Endothelial cell of umbilical vein (primary cell): ENCODE measurements at regions not wholly inside any gene's neighbourhood (a gene's known extent, or its start where the extent isn't known, plus 50 kb on each side); places are given as distances from the start of the nearest gene placed in this dataset.

ENCODE experiments used
- BruUV-seq: library from RNA; stranded (reverse); fragments of 400-500 nt; replicated peaks from 2 replicates; lab custom pipeline; 2021; lab: Mats Ljungman, UMichigan
- CTCF ChIA-PET: fragments of 300-600, 350-600 bp; sonication (Branson Sonifier 250); formaldehyde crosslinking; loops from one replicate; lab custom pipeline; 2021; ENCODE audit warnings: antibody characterized with exemption, inconsistent platforms; lab: Charles Lee
- POLR2A ChIA-PET: fragments of 300-600, 350-600 bp; sonication (Branson Sonifier 250); formaldehyde crosslinking; loops from one replicate; lab custom pipeline; 2021; ENCODE audit warnings: antibody characterized with exemption, inconsistent platforms; lab: Charles Lee
- DNase-seq: peaks from one replicate; pipeline ENCODE4 v3.0.0-alpha.2; 2011; ENCODE audit warnings: low read depth, low spot score
- FAIRE-seq: peaks from 2 replicates; lab custom pipeline; 2011; peaks lifted over from hg19 to GRCh38; lab: Jason Lieb, UNC
- H2AFZ ChIP-seq: 2 replicates; pipeline ENCODE4 v1.6.0; 2012; ENCODE audit warnings: low read depth, low read length, control low read depth, inconsistent platforms
- H3K27ac ChIP-seq: 2 replicates; pipeline ENCODE4 v1.5.1; 2011; ENCODE audit warnings: low read depth, mild to moderate bottlenecking, control low read depth, low read length, moderate library complexity; ENCODE audit not compliant: insufficient read depth
- H3K27me3 ChIP-seq, 2 experiments: 2 replicates each; pipeline versions ENCODE4 v1.6.0 to v1.6.1; 2011; ENCODE audit warnings: low read length in 2 of 2, mixed read lengths in 1 of 2; ENCODE audit not compliant: control insufficient read depth in 2 of 2, insufficient read depth in 2 of 2
- H3K36me3 ChIP-seq, 2 experiments: 2 replicates in 1 of 2; 3 replicates in 1 of 2; pipeline ENCODE4 v1.5.1; 2011; ENCODE audit warnings: low read length in 2 of 2, mild to moderate bottlenecking in 1 of 2, moderate library complexity in 1 of 2; ENCODE audit not compliant: control insufficient read depth in 2 of 2, insufficient read depth in 2 of 2; ENCODE audit errors: extremely low read depth in 1 of 2
- H3K4me1 ChIP-seq: 3 replicates; pipeline ENCODE4 v1.5.1; 2011; ENCODE audit warnings: mild to moderate bottlenecking, low read length; ENCODE audit not compliant: control insufficient read depth, insufficient read depth; ENCODE audit errors: extremely low read depth
- H3K4me2 ChIP-seq: 2 replicates; pipeline ENCODE4 v1.6.1; 2011; ENCODE audit warnings: low read length, control low read depth, mixed read lengths; ENCODE audit not compliant: insufficient read depth
- H3K4me3 ChIP-seq, 3 experiments: fragments of 200-600 bp in 1 of 3; sonication (generic), shearing (Covaris generic) in 1 of 3; replicated peaks in 1 of 3; 2 replicates each; pipeline ENCODE4 v1.5.1; 2011 to 2016; ENCODE audit warnings: control low read depth in 3 of 3, low read length in 3 of 3, mild to moderate bottlenecking in 2 of 3, inconsistent platforms in 1 of 3, low read depth in 1 of 3, moderate library complexity in 1 of 3; ENCODE audit not compliant: insufficient read depth in 1 of 3
- H3K79me2 ChIP-seq: 2 replicates; pipeline ENCODE4 v1.6.0; 2012; ENCODE audit warnings: low read length, inconsistent platforms; ENCODE audit not compliant: control insufficient read depth, insufficient read depth
- H3K9ac ChIP-seq: replicated peaks from 2 replicates; pipeline ENCODE3; 2011; ENCODE audit warnings: low read length, control low read depth; ENCODE audit not compliant: insufficient read depth; ENCODE audit errors: extremely low read depth
- H3K9me1 ChIP-seq: replicated peaks from 3 replicates; pipeline ENCODE4 v1.6.0; 2011; ENCODE audit warnings: mild to moderate bottlenecking, low read length; ENCODE audit not compliant: control insufficient read depth, insufficient read depth; ENCODE audit errors: extremely low read depth
- H3K9me3 ChIP-seq: replicated peaks from 2 replicates; pipeline ENCODE4 v1.5.1; 2012; ENCODE audit warnings: low read length, inconsistent platforms; ENCODE audit not compliant: control insufficient read depth, insufficient read depth
- H4K20me1 ChIP-seq: replicated peaks from 2 replicates; pipeline ENCODE3; 2011; ENCODE audit warnings: mild to moderate bottlenecking, low read length; ENCODE audit not compliant: control insufficient read depth, insufficient read depth; ENCODE audit errors: extremely low read depth
- CTCF ChIP-seq, 2 donors: IDR thresholded peaks; 1 replicate in 1 of 2; 2 replicates in 1 of 2; pipeline ENCODE4 v1.5.1; 2011; ENCODE audit warnings: low read length in 2 of 2, mild to moderate bottlenecking in 2 of 2, moderate library complexity in 2 of 2, control low read depth in 1 of 2, inconsistent platforms in 1 of 2, low read depth in 1 of 2; ENCODE audit not compliant: insufficient read depth in 1 of 2; ENCODE audit errors: extremely low read depth in 1 of 2
- EZH2 ChIP-seq: IDR thresholded peaks from 2 replicates; pipeline ENCODE4 v1.6.1; 2012; ENCODE audit warnings: borderline replicate concordance, low read depth, mild to moderate bottlenecking, moderate library complexity, low read length, inconsistent platforms; ENCODE audit not compliant: severe bottlenecking
- GATA2 ChIP-seq: IDR thresholded peaks from 2 replicates; pipeline ENCODE4 v1.7.0; 2011; ENCODE audit warnings: low read depth, mild to moderate bottlenecking, moderate library complexity, mixed read lengths, low read length; ENCODE audit not compliant: insufficient read length, insufficient read depth
- MYC ChIP-seq: IDR thresholded peaks from one replicate; pipeline ENCODE4 v1.6.1; 2011; ENCODE audit warnings: mild to moderate bottlenecking, low read depth, low read length
- POLR2A ChIP-seq: IDR thresholded peaks from 2 replicates; pipeline ENCODE4 v1.6.1; 2012; ENCODE audit warnings: low read depth, mild to moderate bottlenecking, control low read depth, low read length
- dilution Hi-C: fragments of 300-500 bp; cut with MboI; formaldehyde crosslinking; loops from one replicate; pipeline ENCODE4 v1.15.0; 2019; ENCODE audit warnings: low sequenced_read_pairs; ENCODE audit not compliant: extremely low pct_ligation_motif_present
- intact Hi-C: fragments of 100-400 bp; cut with micrococcal nuclease; formaldehyde crosslinking; loops from one replicate; pipeline ENCODE4 v1.10.0; 2022

DNA sequence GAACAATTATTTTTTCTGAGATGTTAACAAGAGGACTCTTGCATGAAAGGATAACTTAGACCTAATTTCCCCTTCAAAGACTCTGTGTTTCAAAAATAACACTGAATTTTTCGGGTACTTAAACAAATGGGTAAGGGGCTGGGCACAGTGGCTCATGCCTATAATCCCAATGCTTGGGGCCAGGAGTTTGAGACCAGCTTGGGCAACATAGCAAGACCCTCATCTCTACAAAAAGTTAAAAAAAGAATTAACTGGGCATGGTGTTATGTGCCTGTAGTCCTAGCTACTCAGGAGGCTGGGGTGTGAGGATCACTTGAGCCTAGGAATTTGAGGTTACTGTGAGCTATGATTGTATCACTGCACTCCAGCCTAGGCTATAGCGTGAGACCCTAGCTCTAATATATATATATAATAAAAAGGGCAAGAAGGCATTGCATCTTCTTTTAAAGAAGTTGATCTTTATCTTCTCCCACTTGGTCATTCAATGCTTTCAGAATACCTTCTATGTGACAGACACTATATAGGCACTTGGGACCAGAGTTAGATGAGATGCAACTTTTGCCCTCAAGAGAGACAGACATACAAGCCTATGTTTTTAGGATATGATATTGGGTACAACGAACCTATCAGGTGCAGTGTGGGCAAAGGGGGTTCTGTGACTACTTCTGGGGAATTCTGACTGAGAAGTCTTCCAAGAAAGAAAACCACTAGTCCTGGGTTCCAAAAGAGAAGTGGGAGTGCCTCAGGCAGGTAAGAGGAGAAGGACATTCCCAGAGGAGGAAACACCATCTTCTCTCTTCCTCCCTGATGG lies 120.0 kb downstream of the MYCN start:
- H3K79me2 ChIP-seq, result no peaks in the 10 kb centered on the region
- H3K9me3 ChIP-seq, result no peaks in the 10 kb centered on the region
- no peak for TF ChIP-seq CTCF (IDR thresholded peaks at IDR 0.05; ENCODE audit: extremely low read depth in 1 of 2, insufficient read depth in 1 of 2, low read depth in 1 of 2, low read length in 2 of 2)
- H3K4me1 ChIP-seq, result no peaks in the 10 kb centered on the region
- dilution Hi-C loops, result no loop called here
- H3K4me3 ChIP-seq, result no peak overlapping the region
- H3K27ac ChIP-seq, result no peak overlapping the region
- FAIRE-seq, result no peak
- H3K36me3 ChIP-seq, result no peaks in the 10 kb centered on the region
- H3K9me1 ChIP-seq, result no peaks in the 10 kb centered on the region
- H3K27me3 ChIP-seq, result no peaks in the 10 kb centered on the region
- CTCF ChIA-PET, result no interaction called here
- no peak overlapping the region for H2AFZ ChIP-seq
- POLR2A ChIA-PET, result no interaction called here
- no peak overlapping the region for H3K9ac ChIP-seq
- H4K20me1 ChIP-seq, result no peaks in the 10 kb centered on the region
- H3K4me2 ChIP-seq, result no peak overlapping the region
- BruUV-seq, result no TSS peak
- DNase-seq, result no peak
- intact Hi-C loops, result no loop called here

DNA sequence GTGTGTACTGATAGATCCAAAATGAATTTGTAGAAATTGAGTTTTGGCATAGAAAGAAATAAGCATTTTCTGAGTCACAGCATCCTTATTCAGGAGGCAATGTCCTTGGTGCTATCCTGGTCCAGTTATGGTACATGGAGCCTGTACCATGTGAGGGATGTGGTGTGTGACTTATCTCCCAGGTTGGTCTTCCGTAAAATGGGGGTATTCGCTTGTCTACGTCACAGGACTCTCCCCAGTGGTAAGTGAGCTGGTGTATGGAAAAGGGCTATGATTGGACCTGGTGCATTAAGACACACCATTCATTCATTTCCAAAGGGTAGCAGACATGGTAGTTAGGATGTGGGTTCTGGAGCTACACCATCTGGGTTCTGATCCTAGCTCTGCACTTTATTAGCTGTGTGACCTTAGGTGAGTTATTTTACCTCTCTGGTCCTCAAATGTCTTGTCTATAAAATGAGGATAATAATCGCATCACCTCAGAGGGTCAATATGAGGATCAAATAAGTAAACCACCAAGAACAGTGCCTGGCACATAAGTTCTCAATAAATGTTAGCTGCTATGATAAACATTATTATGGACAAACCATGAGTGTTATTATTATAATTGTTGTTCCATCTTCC lies 119.2 kb downstream of the MYCN start:
- dilution Hi-C loops, result no loop called here
- no peaks in the 10 kb centered on the region for H3K4me1 ChIP-seq
- FAIRE-seq, result no peak

More for the DNA sequence above, 119.2 kb downstream of the MYCN start:
- Histone ChIP-seq H3K9me1 (no peaks in the 10 kb centered on the region), H4K20me1 (no peaks in the 10 kb centered on the region), H3K27me3 (no peaks in the 10 kb centered on the region), H3K36me3 (no peaks in the 10 kb centered on the region), H3K9ac (no peak overlapping the region), H3K9me3 (no peaks in the 10 kb centered on the region), H3K79me2 (no peaks in the 10 kb centered on the region), H3K27ac (no peak overlapping the region), H3K4me3 (no peak overlapping the region), H3K4me2 (no peak overlapping the region), H2AFZ (no peak overlapping the region)
- ChIA-PET CTCF (no interaction called here), POLR2A (no interaction called here)
- intact Hi-C loops, result no loop called here
- no peak for DNase-seq
- BruUV-seq, result no TSS peak
- no peak for TF ChIP-seq POLR2A
- TF ChIP-seq EZH2, result no peak
- TF ChIP-seq GATA2, result no peak
- TF ChIP-seq CTCF (IDR thresholded peaks at IDR 0.05; ENCODE audit: extremely low read depth in 1 of 2, insufficient read depth in 1 of 2, low read depth in 1 of 2, low read length in 2 of 2), result no peak
- TF ChIP-seq MYC, result no peak
